Neutrophil (primary cell): ENCODE measurements at regions not wholly inside any gene's neighbourhood (a gene's known extent, or its start where the extent isn't known, plus 50 kb on each side); places are given as distances from the start of the nearest gene placed in this dataset.

Experiments
- H3K27ac ChIP-seq: fragments of 200-600 bp; sonication (generic); 2 replicates; pipeline ENCODE4 v1.5.1; 2016; ENCODE audit warnings: mild to moderate bottlenecking, moderate library complexity
- H3K27me3 ChIP-seq: fragments of 200-600 bp; sonication (generic); 2 replicates; pipeline ENCODE4 v1.6.0; 2016; ENCODE audit warnings: mild to moderate bottlenecking
- H3K36me3 ChIP-seq: fragments of 200-600 bp; sonication (generic); 2 replicates; pipeline ENCODE4 v1.5.1; 2017
- H3K4me1 ChIP-seq, 2 experiments: fragments of 200-600 bp in 1 of 2; sonication (generic) in 1 of 2; 1 replicate in 1 of 2; 2 replicates in 1 of 2; pipeline versions ENCODE4 v1.5.1 to v1.6.1; 2013 to 2016; ENCODE audit warnings: low read depth in 1 of 2, low read length in 1 of 2, mild to moderate bottlenecking in 1 of 2, moderate library complexity in 1 of 2; ENCODE audit not compliant: control insufficient read depth in 1 of 2, insufficient read depth in 1 of 2
- H3K4me3 ChIP-seq, 2 experiments: fragments of 200-600 bp in 1 of 2; sonication (generic) in 1 of 2; 1 replicate in 1 of 2; 2 replicates in 1 of 2; pipeline ENCODE4 v1.5.1; 2013 to 2016; ENCODE audit warnings: low read depth in 1 of 2, low read length in 1 of 2, mild to moderate bottlenecking in 1 of 2, moderate library complexity in 1 of 2
- H3K9me3 ChIP-seq: fragments of 200-600 bp; sonication (generic); 2 replicates; pipeline ENCODE4 v1.5.1; 2016
- CTCF ChIP-seq: fragments of 200-600 bp; sonication (generic); IDR thresholded peaks from 2 replicates; pipeline ENCODE4 v1.5.1; 2016; ENCODE audit warnings: antibody characterized with exemption

GRCh38 chr17:79560527-79560926 lies 50.3 kb downstream of the RBFOX3 start:
- no peaks in the 10 kb centered on the region for H3K36me3 ChIP-seq
- H3K27ac ChIP-seq, result no peak overlapping the region
- no peak for TF ChIP-seq CTCF
- H3K9me3 ChIP-seq, result no peaks in the 10 kb centered on the region
- H3K4me1 ChIP-seq, result no peaks in the 10 kb centered on the region
- peaks cover 56% of the 10 kb centered on the region for H3K27me3 ChIP-seq
- no peak overlapping the region for H3K4me3 ChIP-seq

GRCh38 chr17:79559111-79559887 lies 51.6 kb downstream of the RBFOX3 start:
- H3K4me3 ChIP-seq, result no peak overlapping the region
- H3K36me3 ChIP-seq, result no peaks in the 10 kb centered on the region
- no peaks in the 10 kb centered on the region for H3K4me1 ChIP-seq
- no peak for TF ChIP-seq CTCF
- no peaks in the 10 kb centered on the region for H3K9me3 ChIP-seq
- H3K27ac ChIP-seq, result no peak overlapping the region
- H3K27me3 ChIP-seq, result peaks cover 53% of the 10 kb centered on the region

- Histone ChIP-seq H3K36me3 (no peaks in the 10 kb centered on the region), H3K9me3 (no peaks in the 10 kb centered on the region), H3K27ac (no peak overlapping the region), H3K27me3 (peaks cover 42% of the 10 kb centered on the region), H3K4me3 (no peak overlapping the region), H3K4me1 (no peaks in the 10 kb centered on the region)
- no peak for TF ChIP-seq CTCF
These were observed 52.6 kb downstream of the RBFOX3 start for GRCh38 chr17:79558091-79558900.

GRCh38 chr17:79557276-79558090 lies 53.4 kb downstream of the RBFOX3 start:
- Histone ChIP-seq H3K27ac (no peak overlapping the region), H3K27me3 (peaks cover 34% of the 10 kb centered on the region), H3K36me3 (no peaks in the 10 kb centered on the region), H3K4me3 (no peak overlapping the region), H3K4me1 (no peaks in the 10 kb centered on the region), H3K9me3 (no peaks in the 10 kb centered on the region)
- TF ChIP-seq CTCF, result no peak

- H3K4me1 ChIP-seq, result no peaks in the 10 kb centered on the region
- no peak overlapping the region for H3K27ac ChIP-seq
- H3K27me3 ChIP-seq, result peaks cover 22% of the 10 kb centered on the region
- H3K36me3 ChIP-seq, result no peaks in the 10 kb centered on the region
- no peak for TF ChIP-seq CTCF
- no peak overlapping the region for H3K4me3 ChIP-seq
- H3K9me3 ChIP-seq, result no peaks in the 10 kb centered on the region
These were observed 54.6 kb downstream of the RBFOX3 start for GRCh38 chr17:79556271-79556670.
